Thyroid gland (tissue), 4 donors: ENCODE measurements at regions not wholly inside any gene's neighbourhood (a gene's known extent, or its start where the extent isn't known, plus 50 kb on each side); places are given as distances from the start of the nearest gene placed in this dataset.

ENCODE experiments used
- CTCF ChIP-seq, 6 experiments: fragments of 200-600 bp in 3 of 6; fragments of 450-650 bp in 3 of 6; sonication (generic) in 3 of 6; IDR thresholded peaks; one replicate each; pipeline ENCODE4 v1.5.1; 2016 to 2019; ENCODE audit warnings: antibody characterized with exemption in 6 of 6, mild to moderate bottlenecking in 2 of 6, inconsistent platforms in 1 of 6, moderate library complexity in 1 of 6
- POLR2A ChIP-seq, 2 donors: fragments of 450-650 bp; IDR thresholded peaks; one replicate each; pipeline ENCODE4 v1.6.1; 2017; ENCODE audit warnings: antibody characterized with exemption in 2 of 2, mild to moderate bottlenecking in 2 of 2, moderate library complexity in 1 of 2

GRCh38 chr14:49303946-49304516 is 282.1 kb downstream of the RPS29 start:
- TF ChIP-seq CTCF (IDR thresholded peaks at IDR 0.05) (no peak), POLR2A (IDR thresholded peaks at IDR 0.05) (no peak)
